T-helper 2 cell (primary cell): ENCODE measurements at regions not wholly inside any gene's neighbourhood (a gene's known extent, or its start where the extent isn't known, plus 50 kb on each side); places are given as distances from the start of the nearest gene placed in this dataset.
"Not testable (repeated sequence)": the region's sequence is repeated elsewhere in the genome, so short reads cannot be mapped to it uniquely, and the experiment has no call there.

Experiments used
- DNase-seq, 5 experiments: peaks; one replicate each; pipeline versions ENCODE4 v3.0.0 to v3.0.0-alpha.2; 2012 to 2022

- no peak for DNase-seq
Observed at GRCh38 chr13:55583953-55584593, 1556.6 kb upstream of the PRR20A start.

- no peak for DNase-seq
Observed at GRCh38 chr13:55602784-55603183, 1537.9 kb upstream of the PRR20A start.

GRCh38 chr13:55606045-55606665 is 1534.6 kb upstream of the PRR20A start:
- DNase-seq = no peak

GRCh38 chr13:55613429-55614187 is 1527.1 kb upstream of the PRR20A start:
- DNase-seq = no peak

GRCh38 chr13:55615081-55615480 is 1525.6 kb upstream of the PRR20A start:
- DNase-seq = no peak

GRCh38 chr13:55617241-55617640 is 1523.5 kb upstream of the PRR20A start:
- no peak for DNase-seq

- DNase-seq = no peak
Observed at GRCh38 chr13:55627221-55627620, 1513.5 kb upstream of the PRR20A start.

- no peak for DNase-seq
Observed at GRCh38 chr13:55632402-55632801, 1508.3 kb upstream of the PRR20A start.

GRCh38 chr13:55649485-55649884 is 1491.2 kb upstream of the PRR20A start:
- DNase-seq = no peak

- no peak for DNase-seq
Observed at GRCh38 chr13:55652657-55653056, 1488.1 kb upstream of the PRR20A start.

GRCh38 chr13:55653497-55653896 is 1487.2 kb upstream of the PRR20A start:
- no peak for DNase-seq

- DNase-seq = no peak
Observed at GRCh38 chr13:55654243-55654642, 1486.5 kb upstream of the PRR20A start.

- not testable (repeated sequence) for DNase-seq
Observed at GRCh38 chr13:55660264-55660663, 1480.5 kb upstream of the PRR20A start.

- no peak for DNase-seq
Observed at GRCh38 chr13:55660851-55661250, 1479.9 kb upstream of the PRR20A start.

- no peak for DNase-seq
Observed at GRCh38 chr13:55661505-55661904, 1479.2 kb upstream of the PRR20A start.

- DNase-seq = no peak
Observed at GRCh38 chr13:55664178-55664577, 1476.5 kb upstream of the PRR20A start.

- DNase-seq = no peak
Observed at GRCh38 chr13:55669051-55669450, 1471.7 kb upstream of the PRR20A start.

- DNase-seq = no peak
Observed at GRCh38 chr13:55673910-55674309, 1466.8 kb upstream of the PRR20A start.

- no peak for DNase-seq
Observed at GRCh38 chr13:55682776-55683175, 1457.9 kb upstream of the PRR20A start.

- no peak for DNase-seq
Observed at GRCh38 chr13:55705526-55705925, 1435.2 kb upstream of the PRR20A start.

GRCh38 chr13:55705971-55706370 is 1434.7 kb upstream of the PRR20A start:
- DNase-seq = no peak

GRCh38 chr13:55714120-55714519 is 1426.6 kb upstream of the PRR20A start:
- DNase-seq = no peak

- no peak for DNase-seq
Observed at GRCh38 chr13:55727683-55728082, 1413.0 kb upstream of the PRR20A start.

GRCh38 chr13:55728247-55728646 is 1412.5 kb upstream of the PRR20A start:
- no peak for DNase-seq
